ENCODE measurements at regions not wholly inside any gene's neighbourhood (a gene's known extent, or its start where the extent isn't known, plus 50 kb on each side); places are given as distances from the start of the nearest gene placed in this dataset.

DNA sequence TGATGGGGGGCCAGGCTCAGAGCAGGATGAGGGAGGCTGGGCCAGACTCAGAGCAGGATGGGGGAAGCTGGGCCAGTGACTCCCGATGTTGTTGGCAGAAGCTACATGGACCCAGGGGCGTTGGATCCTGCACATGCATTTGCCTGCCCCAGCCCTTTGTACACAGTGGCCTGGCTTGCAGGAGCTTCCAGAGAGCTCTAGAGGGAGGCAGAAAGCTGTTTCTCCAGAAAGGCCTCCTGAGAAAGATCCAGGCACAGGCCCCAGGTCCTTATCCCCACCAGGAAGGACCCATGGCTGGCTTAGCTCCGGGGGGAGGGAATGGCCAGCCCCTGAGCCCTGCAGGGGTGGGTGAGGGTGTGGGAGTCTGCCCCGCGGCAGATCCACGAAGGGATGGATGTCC, 106.6 kb upstream of the ACTRT2 start:
- peak in 29 of 56 donors; percentile 5 to 58 (median 31) for DNase-seq

DNA sequence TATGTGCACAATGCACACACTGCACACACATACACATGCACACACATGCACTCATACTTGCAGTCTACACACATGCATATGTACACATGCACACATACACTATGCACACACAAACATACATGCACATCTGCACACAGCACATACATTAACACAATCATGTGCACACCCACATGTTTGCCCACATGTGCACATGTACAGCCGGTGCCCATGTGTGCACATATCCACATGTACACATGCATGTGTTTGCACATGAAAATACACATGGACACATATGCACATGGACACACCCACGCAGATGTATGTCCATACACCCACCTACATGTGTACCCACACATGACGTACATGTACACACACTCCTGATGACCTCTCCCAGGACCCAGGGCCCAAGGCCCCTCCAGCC, 105.1 kb upstream of the ACTRT2 start:
- no peak for DNase-seq

DNA sequence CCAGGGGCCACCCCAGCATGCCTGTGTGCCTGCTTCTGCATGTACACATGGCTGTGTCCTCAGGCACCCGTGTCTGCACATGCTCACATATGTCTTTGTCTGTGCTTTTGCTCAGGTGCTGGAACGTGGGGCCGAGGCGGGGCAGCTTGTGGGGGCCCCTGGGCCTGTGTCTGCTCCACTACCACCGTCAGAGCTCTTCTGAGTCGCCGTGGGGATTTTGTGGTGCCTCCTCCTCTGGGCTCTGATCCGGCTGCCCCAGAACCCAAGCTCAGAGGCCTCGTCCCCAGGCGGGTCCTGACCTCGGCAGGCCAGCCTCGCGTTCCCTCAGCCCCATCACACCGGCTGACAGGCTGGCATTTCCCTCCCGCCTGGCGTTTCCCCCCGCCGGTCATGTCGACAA, 104.6 kb upstream of the ACTRT2 start:
- no peak for DNase-seq

DNA sequence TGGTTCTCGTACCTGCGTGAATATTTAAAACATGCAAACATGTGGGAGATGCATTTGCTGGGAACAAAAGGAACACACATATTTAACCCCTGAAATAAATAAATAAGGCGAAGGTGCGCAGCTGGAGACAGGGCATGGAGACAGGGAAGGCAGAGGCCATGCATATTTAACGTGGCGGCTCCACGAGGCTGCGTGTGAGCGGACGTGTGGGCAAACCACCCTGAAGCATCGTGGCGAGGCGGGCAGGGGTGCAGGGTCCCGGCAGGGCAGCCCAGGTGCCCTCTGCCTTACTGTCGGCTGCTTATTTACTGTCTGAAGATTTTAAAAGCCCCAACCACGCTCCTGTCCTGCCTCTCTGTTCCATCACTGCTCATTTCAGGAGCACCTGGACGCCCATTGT, 104.0 kb upstream of the ACTRT2 start:
- DNase-seq: no peak

DNA sequence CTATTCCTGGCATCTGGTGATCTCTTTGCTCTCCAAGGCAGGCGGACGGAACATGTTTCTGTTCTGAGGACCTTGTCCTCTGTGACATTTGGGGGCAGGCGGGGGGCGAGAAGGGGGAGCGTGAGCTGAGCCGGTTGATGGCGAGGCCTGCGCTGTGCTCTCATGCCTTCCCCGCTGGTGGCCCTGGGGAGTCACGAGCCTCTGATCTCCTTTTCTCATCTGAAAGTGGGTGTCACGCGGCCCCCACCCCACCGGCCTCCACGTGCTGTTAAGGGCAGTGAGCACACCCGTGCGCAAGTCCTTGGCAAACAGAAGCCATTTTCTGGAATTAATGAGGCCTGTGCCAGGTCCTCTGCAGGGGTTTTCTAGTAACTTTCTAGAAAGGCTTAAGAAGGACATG, 102.8 kb upstream of the ACTRT2 start:
- no peak for DNase-seq

DNA sequence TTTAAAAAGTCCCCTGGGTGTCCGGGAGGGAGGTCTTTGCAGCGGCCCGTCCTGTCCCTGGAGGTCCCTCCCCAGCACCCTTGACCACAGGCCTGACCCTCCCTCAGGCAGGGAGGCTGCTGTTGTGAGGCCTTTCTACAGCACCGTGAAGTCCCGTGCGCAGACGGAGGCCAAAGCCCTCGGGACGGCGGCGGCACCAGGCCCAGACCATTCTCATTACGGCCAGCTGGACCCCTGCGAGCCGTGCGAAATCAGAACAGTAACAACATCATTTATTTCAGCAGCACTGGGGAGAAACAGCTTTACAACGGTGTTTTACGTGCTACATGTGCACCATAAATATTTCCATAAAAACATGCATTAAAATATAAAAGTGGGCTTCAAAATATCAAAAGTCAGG, 101.4 kb upstream of the ACTRT2 start:
- no peak for DNase-seq

DNA sequence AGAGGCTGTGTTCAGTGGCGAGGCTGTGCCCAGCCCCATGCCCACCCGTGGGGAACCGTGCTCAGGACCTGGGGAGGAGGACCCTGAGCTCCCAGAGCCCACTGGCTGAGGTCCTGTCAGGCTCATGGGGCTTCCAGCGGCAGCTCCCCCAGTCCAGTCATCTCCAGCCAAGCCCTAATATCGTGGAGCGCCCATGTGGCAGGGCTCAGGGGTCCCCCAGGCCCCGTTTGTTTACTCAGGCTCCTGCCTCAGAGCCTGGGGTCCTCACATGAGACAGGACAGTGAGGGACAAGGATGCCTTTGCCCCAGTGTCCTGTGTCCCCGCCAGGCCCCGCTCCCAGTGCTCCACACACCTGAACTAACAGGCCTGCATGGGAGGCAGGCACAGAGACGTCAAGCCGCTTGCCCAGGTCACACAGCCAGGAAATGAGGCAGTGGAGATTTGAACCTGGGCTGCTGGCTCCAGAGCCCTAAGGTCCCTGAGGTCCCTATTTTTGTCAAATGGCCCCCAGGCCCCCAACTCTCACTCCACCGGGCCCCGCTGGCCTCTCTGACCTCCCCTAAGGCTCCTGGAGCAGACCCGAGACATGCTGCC, 100.7 kb upstream of the ACTRT2 start:
- no peak for DNase-seq

DNA sequence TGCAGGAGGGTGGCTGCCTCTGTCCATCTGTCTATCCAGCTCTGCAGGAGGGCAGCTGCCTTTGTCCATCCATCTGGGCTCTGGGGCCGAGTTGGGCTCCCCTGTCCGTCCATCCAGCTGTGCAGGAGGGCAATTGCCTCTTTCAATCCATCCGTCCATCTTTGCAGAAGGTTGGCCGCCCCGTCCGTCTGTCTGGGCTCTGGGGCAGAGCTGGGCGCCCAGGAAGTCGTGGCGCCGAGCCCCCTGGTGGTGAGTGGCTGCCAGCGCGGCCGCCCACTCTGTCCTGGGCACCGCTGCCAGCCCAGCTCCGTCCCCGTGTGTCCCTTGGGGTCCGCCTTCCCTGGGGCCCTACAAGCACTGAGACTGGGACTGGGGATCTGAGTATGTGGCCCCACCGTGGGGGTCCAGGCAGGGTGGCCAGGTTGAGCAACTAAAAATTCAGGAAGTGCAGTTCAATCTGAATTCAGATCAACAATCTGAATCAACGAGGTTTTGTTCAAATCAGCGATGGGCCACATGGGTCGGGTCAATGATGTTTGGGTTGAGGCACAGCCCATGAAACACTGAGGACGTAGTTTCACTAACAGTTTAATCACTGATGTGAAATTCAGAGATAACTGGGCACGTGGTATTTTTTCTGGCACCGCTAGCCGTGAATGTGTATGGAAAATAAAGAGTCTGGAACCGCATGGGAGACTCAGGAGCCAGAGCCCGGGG, 99.1 kb upstream of the ACTRT2 start:
- DNase-seq: peak in 3 of 56 donors; percentile 5 to 14 (median 13)

DNA sequence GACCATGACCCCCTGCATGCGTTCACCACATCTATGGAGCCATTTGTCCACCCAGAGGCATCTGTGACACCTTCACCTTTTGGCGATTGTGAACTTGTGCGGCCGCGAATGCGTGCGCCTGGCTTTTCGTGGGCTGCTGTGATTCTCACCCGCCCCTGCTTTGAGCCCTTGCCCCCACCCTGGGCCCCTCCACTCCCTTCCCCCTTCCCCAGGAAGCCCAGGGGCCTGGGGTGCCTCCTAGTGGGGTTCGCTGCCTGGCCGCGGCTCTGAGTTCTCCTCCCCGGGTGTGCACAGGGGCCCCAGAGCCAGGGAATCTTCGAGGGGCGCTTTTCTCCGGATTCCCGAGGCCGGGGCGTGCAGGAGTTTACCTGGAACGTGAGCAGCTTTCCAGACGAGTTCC, 97.9 kb upstream of the ACTRT2 start:
- DNase-seq: no peak

DNA sequence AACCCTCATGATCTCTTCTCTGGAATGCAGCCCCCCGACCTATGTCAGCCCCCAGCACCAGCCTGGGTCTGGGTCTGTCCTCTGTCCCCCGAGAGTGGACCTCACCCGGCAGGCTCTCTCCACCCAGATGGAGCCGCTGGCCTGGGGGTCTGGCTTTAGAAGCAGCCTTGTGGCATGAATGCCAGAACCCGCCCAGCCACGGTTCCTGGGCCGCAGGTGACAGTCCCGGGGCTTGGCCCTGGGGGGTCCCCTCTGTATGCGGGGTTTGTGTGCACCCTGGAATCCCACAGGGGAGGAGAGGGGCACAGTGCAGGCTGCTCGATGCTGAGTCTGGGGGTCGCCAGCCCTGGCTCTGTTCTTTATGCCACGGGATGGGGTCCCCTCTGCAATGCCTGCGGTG, 96.0 kb upstream of the ACTRT2 start:
- no peak for DNase-seq

DNA sequence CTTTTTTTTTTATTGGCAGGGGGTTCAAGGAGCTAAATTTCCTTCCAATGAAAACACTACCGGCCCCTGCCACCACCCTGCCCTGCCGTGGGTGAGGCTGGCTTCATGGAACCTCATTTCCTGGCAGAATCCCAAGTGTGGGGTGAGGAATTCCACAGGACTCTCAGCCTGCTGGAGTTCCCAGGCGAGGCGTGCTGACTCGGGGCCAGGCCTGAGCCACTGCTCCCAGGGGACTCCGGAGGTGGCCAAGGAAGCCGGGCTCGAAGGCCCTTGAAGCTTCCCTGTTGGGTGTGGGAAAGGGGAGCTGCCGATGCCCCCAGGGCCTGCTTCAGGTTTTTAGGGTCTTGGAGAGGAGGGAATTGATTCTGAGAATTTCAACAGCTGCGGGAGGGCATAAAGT, 95.3 kb upstream of the ACTRT2 start:
- peak in 1 of 56 donors; percentile 16 for DNase-seq

DNA sequence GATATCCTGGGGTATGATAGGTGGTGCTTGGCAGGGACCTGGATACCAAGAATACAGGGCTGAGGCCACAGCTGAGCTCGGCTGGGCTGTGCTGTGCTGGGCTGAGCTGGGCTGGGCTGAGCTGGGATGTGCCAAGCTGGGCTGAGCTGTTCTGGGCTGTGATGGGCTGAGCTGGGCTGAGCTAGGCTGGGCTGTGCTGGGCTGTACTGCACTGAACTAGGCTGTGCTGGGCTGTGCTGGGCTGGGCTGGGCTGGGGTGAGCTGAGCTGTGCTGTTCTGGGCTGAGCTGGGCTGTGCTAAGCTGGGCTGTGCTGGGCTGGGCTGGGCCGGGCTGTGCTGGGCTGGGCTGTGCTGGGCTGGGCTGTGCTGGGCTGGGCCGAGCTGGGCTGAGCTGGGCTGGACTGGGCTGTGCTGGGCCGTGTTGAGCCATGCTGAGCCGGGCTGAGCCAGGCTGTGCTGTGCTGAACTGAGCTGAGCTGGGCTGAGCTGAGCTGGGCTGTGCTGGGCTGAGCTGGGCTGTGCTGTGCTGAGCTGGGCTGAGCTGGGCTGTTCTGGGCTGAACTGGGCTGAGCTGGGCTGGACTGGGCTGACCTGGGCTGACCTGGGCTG, 94.7 kb upstream of the ACTRT2 start:
- DNase-seq: no peak

DNA sequence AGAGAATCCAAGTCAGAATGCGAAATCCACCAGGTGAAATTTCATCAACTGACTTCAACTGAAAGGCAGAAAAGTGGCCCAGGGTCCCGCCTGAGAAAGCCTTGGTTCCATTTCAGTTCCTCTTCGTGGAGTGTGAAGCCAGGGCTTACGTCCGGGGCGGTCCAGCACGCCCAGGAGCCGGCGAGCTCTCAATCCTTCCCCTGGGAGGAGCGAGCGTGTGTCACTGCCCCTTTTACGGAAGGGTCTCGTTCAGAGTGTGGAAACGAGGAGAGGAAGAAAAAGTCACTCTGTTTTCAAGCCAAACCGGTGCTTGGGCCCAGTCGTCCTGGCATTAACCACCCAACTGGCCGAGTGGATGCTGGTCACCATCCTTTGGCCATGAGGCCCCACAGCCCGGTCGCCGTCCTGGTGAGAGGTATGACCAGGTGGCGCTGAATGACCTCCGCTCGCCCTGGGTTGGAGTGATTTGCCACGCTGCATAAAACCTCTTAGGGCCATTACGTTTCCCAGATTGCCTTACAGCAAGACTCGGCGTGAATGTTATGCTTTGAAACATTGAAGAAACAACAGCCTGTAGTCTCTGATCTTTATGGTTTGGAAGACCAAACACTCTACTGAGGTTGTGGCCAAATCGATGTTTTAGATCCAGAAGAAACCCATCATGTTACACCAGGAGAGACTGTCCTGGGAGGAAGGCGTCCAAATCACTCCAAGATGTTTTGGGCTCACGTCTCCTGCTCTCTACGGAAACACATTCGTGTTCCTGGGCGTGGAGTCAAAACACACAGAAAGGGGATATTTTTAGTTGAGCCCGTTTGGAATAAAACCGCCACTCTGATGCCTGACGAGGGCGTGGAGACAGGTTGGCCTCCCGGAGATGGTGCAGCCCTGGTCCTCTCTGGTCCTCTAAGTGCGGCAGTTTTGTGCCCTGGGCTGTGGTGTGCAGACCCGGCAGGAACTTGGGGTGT, 93.6 kb upstream of the ACTRT2 start:
- no peak for DNase-seq

DNA sequence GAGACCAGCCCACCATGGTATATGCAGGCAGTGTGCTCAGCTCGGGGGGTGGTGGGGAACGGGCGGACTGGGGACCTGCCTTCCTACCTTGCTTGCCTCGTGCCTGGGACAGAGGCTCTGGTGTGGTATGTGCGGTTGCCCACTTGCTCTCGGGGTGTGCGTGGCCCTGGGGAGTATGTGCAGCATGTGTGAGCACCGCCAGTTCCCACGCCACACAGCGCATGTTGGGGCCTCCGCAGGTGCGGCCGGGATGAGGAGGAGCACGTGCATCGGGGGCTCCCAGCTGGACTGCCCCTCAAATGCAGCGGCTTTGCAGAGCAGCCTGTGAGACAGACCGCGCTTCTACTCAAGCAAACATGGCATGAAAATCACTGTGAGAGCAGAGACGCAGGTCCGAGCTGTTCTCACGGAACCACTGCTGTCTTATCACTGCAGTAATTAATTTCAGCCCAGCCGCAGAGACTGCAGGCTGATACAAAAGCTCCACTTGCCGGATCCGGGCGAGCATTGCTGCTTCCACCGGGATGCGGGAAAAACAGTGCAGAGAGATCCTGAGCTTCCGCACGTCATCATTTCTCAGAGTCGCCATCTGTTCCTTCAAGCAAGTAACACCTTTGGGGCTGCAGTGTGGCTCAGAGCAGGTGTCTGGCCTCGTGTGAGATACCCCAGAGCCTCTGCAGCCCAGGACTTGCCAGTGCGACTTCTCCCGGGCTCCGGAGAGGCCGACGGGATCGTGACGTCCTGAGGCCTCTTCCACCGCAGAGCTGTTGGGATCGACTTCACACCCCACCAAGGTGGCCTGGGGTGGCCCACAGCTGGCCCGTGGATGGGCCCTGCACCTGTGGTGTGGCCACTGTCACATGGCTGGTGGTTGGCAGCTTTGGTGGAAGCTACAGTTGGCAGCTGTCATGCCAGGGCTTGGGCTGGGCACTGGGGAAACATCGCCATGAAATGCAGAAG, 92.6 kb upstream of the ACTRT2 start:
- peak in 4 of 56 donors; percentile 13 to 36 (median 18) for DNase-seq

DNA sequence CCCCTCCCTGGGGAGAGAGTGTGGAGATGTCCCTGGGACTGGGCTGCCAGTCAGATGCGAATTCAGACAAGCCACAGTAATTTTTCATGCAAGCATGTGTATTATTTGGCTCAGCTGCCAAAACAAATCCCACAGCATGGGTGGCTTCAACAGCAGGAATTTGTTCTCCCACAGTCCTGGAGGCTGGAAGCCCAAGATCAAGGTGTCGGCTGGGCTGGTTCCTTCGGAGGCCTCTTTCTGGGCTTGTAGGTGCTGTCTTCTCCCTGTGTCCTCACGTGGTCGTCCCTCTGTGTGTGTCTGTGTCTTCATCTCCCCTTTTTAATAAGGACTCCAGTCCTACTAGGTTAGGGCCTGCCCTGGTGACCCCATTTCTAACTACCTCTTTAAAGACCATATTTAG, 91.9 kb upstream of the ACTRT2 start:
- no peak for DNase-seq

DNA sequence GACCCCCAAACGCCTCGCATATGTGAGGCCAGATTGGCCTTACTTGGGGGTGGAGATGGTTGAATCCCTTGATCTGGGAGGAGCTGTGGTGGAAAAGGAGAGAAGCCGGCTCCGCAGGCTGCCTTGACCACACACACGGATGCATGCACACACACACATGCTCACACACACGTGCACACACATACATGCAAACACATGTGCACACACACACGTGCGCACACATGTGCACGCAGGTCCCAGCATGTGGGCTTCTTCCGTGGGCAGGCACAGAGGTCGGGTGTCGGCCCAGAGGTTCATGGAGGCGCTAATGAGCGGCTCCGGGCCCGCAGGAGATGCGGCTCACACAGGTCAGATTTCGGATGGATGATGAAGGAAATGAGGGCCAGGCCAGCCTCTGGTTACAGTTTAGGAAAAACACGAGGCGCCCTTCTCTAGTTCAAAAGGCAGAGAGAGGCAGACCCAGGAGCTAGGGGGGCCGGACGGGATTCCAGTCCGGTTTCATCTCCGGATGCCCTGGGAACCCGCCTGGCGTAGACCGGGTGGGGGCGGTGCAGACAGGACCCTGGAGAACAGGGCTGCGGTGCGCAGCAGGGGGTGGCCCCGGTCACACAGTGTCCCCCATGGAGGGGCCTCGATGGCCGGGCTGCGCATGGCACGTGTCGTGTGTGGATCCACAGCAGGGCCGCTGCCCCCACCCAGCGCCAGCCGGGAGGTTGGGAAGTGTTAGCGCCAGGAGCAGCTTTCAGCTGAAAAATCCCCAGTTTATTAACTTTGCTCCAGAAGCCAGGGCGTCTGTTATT, 91.1 kb upstream of the ACTRT2 start:
- no peak for DNase-seq

DNA sequence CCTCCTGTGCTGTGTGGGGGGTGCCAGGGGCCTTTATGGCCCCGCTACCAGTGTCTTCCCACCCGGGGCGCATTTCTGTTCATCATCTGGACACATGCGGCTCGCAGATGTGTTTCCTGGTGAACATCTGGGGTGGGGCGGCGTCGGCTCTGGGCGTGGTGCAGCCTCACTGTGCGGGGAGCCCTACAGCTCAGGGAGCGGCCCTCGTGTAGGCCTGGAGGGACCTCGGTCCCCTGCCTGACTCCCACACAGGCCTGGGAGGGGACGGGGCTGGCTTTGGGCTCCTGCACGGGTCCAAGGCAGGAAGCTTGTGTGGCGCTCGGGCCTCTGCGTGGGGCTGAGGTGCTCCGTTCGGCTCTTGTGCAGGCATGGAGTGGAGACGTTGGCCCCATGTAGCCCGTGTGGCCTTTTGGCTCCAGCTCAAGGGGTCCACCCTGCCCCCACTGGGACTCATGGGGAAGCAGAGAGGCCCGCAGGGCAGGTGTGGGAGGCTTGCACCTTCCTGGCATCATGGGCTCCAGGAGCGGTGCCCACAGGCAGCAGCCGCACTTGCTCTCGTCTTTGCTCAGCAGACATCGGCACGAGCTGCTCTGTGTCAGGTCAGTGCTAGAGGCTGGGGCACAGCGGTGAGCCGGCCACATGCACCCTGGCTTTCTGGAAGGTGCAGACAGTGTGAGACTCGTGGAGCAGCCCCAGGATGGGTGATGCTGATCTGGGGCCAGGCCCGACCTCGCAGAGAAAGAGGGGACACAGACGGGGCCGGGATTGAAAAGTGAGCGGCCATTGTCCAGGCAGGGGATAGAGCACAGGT, 90.1 kb upstream of the ACTRT2 start:
- no peak for DNase-seq

DNA sequence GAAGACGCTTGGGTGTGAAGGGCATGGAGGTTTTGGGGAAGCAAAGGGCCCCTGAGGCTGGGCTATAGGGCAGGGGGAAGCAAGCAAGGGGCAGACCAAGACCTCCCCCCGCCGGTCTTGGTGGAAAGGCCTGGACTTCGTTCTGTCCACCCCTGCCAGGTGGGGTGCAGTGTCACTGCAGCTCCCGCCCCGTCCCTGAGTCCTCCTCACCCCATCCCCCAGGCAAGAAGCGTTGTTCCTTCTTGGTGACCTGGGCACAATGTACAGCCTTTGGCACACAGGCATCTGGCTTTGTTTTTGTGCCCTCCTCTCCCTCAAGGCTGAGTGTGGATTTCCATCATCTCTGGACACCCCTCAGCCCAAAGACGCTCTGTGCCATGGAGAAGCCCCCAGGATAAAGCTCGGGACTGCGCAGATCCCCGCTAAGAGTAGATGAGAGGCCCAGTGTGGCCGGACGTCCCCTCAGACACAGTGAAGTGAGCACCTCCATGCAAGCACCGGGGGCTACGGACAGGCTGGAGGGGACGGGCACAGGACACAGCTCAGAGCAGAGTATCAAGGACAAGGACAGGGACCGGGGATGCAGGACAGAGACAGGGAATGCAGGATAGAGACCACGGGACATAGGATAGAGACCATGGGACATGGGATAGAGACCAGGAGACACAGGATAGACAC, 89.4 kb upstream of the ACTRT2 start:
- no peak for DNase-seq
